ENCODE measurements at regions not wholly inside any gene's neighbourhood (a gene's known extent, or its start where the extent isn't known, plus 50 kb on each side); places are given as distances from the start of the nearest gene placed in this dataset.

GRCh38 chrX:14125462-14125861 lies 95.8 kb upstream of the GEMIN8 start:
- TF ChIP-seq TAF1 (IDR thresholded peaks at IDR 0.05; ENCODE audit: borderline replicate concordance, low read depth, low read length) (no peak), POLR2A (IDR thresholded peaks at IDR 0.05; ENCODE audit: low read depth, low read length) (no peak), POLR2AphosphoS5 (IDR thresholded peaks at IDR 0.05; ENCODE audit: low read depth, low read length) (no peak)

Data from GM12892 (cell line).